Fibroblast of lung (primary cell): ENCODE measurements at regions not wholly inside any gene's neighbourhood (a gene's known extent, or its start where the extent isn't known, plus 50 kb on each side); places are given as distances from the start of the nearest gene placed in this dataset.

Experiments
- DNase-seq, 2 donors: peaks; one replicate each; pipeline versions ENCODE4 v3.0.0 to v3.0.0-alpha.2; 2010; ENCODE audit warnings: low read depth in 2 of 2
- H2AFZ ChIP-seq: 2 replicates; pipeline ENCODE4 v1.5.1; 2012; ENCODE audit warnings: low read length, control low read depth, inconsistent platforms
- H3K27ac ChIP-seq: 2 replicates; pipeline ENCODE4 v1.5.1; 2011; ENCODE audit warnings: low read length, control low read depth; ENCODE audit not compliant: insufficient read depth
- H3K27me3 ChIP-seq: 2 replicates; pipeline ENCODE4 v1.5.1; 2011; ENCODE audit warnings: mild to moderate bottlenecking, low read length; ENCODE audit not compliant: control insufficient read depth, insufficient read depth
- H3K36me3 ChIP-seq: 2 replicates; pipeline ENCODE4 v1.5.1; 2011; ENCODE audit warnings: low read length; ENCODE audit not compliant: control insufficient read depth, insufficient read depth
- H3K4me1 ChIP-seq: 2 replicates; pipeline ENCODE4 v1.5.1; 2011; ENCODE audit warnings: low read length; ENCODE audit not compliant: control insufficient read depth, insufficient read depth; ENCODE audit errors: extremely low read depth
- H3K4me2 ChIP-seq: 2 replicates; pipeline ENCODE4 v1.5.1; 2011; ENCODE audit warnings: low read length, control low read depth; ENCODE audit not compliant: insufficient read depth; ENCODE audit errors: extremely low read depth
- H3K4me3 ChIP-seq, 4 experiments: fragments of 200-600 bp in 1 of 4; sonication (generic) in 1 of 4; replicated peaks in 1 of 4; 2 replicates each; pipeline ENCODE4 v1.5.1; 2011 to 2016; ENCODE audit warnings: low read length in 4 of 4, low read depth in 3 of 4, mild to moderate bottlenecking in 3 of 4, control low read depth in 2 of 4, inconsistent platforms in 1 of 4, mixed read lengths in 1 of 4; ENCODE audit not compliant: insufficient read depth in 1 of 4; ENCODE audit errors: control extremely low read depth in 1 of 4
- H3K79me2 ChIP-seq: 2 replicates; pipeline ENCODE4 v1.5.1; 2012; ENCODE audit warnings: mild to moderate bottlenecking, low read length, inconsistent platforms; ENCODE audit not compliant: control insufficient read depth, insufficient read depth
- H3K9ac ChIP-seq: 2 replicates; pipeline ENCODE4 v1.5.1; 2011; ENCODE audit warnings: mild to moderate bottlenecking, low read length, control low read depth; ENCODE audit not compliant: insufficient read depth
- H3K9me3 ChIP-seq: 2 replicates; pipeline ENCODE4 v1.5.1; 2012; ENCODE audit warnings: low read depth, low read length; ENCODE audit not compliant: control insufficient read depth, insufficient read depth
- H4K20me1 ChIP-seq: 2 replicates; pipeline ENCODE4 v1.5.1; 2011; ENCODE audit warnings: low read length; ENCODE audit not compliant: control insufficient read depth, insufficient read depth; ENCODE audit errors: extremely low read depth
- CTCF ChIP-seq, 2 donors: IDR thresholded peaks in 1 of 2; conservative IDR thresholded peaks in 1 of 2; 1 replicate in 1 of 2; 2 replicates in 1 of 2; pipeline ENCODE4 v1.5.1; 2011 to 2012; ENCODE audit warnings: low read length in 2 of 2, control low read depth in 1 of 2, inconsistent platforms in 1 of 2, low read depth in 1 of 2, mild to moderate bottlenecking in 1 of 2
- EZH2 ChIP-seq: IDR thresholded peaks from 2 replicates; pipeline ENCODE4 v1.5.1; 2012; ENCODE audit warnings: low read length, control low read depth, mild to moderate bottlenecking; ENCODE audit errors: missing control alignments

- H3K4me2 ChIP-seq, result no peak overlapping the region
- H3K9me3 ChIP-seq, result no peaks in the 10 kb centered on the region
- no peak for DNase-seq
- H3K9ac ChIP-seq, result no peak overlapping the region
- H3K36me3 ChIP-seq, result no peaks in the 10 kb centered on the region
- H3K79me2 ChIP-seq, result no peaks in the 10 kb centered on the region
- H3K27me3 ChIP-seq, result no peaks in the 10 kb centered on the region
- no peaks in the 10 kb centered on the region for H3K4me1 ChIP-seq
- no peak for TF ChIP-seq CTCF (conservative IDR thresholded peaks at IDR 0.05 in 1 of 2, IDR thresholded peaks at IDR 0.05 in 1 of 2; ENCODE audit: low read depth in 1 of 2, low read length in 2 of 2)
- TF ChIP-seq EZH2, result no peak
- H2AFZ ChIP-seq, result no peak overlapping the region
- H4K20me1 ChIP-seq, result no peaks in the 10 kb centered on the region
- no peak overlapping the region for H3K27ac ChIP-seq
- no peak overlapping the region for H3K4me3 ChIP-seq
Observed at GRCh38 chr15:45777781-45778180, 143.0 kb downstream of the SQOR start.

GRCh38 chr15:45780352-45780751 lies 145.5 kb downstream of the SQOR start:
- no peaks in the 10 kb centered on the region for H3K27me3 ChIP-seq
- H3K9me3 ChIP-seq, result no peaks in the 10 kb centered on the region
- H3K4me1 ChIP-seq, result no peaks in the 10 kb centered on the region
- H4K20me1 ChIP-seq, result no peaks in the 10 kb centered on the region
- no peak for DNase-seq
- H3K4me2 ChIP-seq, result no peak overlapping the region
- H3K79me2 ChIP-seq, result no peaks in the 10 kb centered on the region
- H3K4me3 ChIP-seq, result no peak overlapping the region
- TF ChIP-seq EZH2 (no peak), CTCF (conservative IDR thresholded peaks at IDR 0.05 in 1 of 2, IDR thresholded peaks at IDR 0.05 in 1 of 2; ENCODE audit: low read depth in 1 of 2, low read length in 2 of 2) (peak in 1 of 2 donors; percentile 10)
- H3K36me3 ChIP-seq, result no peaks in the 10 kb centered on the region
- no peak overlapping the region for H3K27ac ChIP-seq
- no peak overlapping the region for H2AFZ ChIP-seq
- no peak overlapping the region for H3K9ac ChIP-seq

GRCh38 chr15:45784656-45785055 lies 149.8 kb downstream of the SQOR start:
- Histone ChIP-seq H3K9me3 (no peaks in the 10 kb centered on the region), H3K27ac (no peak overlapping the region), H3K36me3 (no peaks in the 10 kb centered on the region), H2AFZ (no peak overlapping the region), H3K4me2 (no peak overlapping the region), H3K27me3 (no peaks in the 10 kb centered on the region), H3K4me1 (no peaks in the 10 kb centered on the region), H4K20me1 (no peaks in the 10 kb centered on the region), H3K79me2 (no peaks in the 10 kb centered on the region), H3K4me3 (no peak overlapping the region), H3K9ac (no peak overlapping the region)
- no peak for DNase-seq
- TF ChIP-seq CTCF (conservative IDR thresholded peaks at IDR 0.05 in 1 of 2, IDR thresholded peaks at IDR 0.05 in 1 of 2; ENCODE audit: low read depth in 1 of 2, low read length in 2 of 2), result no peak
- TF ChIP-seq EZH2, result no peak
